ENCODE measurements at regions not wholly inside any gene's neighbourhood (a gene's known extent, or its start where the extent isn't known, plus 50 kb on each side); places are given as distances from the start of the nearest gene placed in this dataset.

- no peaks in the 10 kb centered on the region for H3K27me3 ChIP-seq (ENCODE audit: insufficient read depth, low read length)
- no peak for TF ChIP-seq CTCF (IDR thresholded peaks at IDR 0.05; ENCODE audit: extremely low read depth, low read depth, low read length)
- no peaks in the 10 kb centered on the region for H4K20me1 ChIP-seq (ENCODE audit: insufficient read depth, low read length)
- H3K79me2 ChIP-seq (ENCODE audit: insufficient read depth, low read length): no peaks in the 10 kb centered on the region
- no peak overlapping the region for H3K27ac ChIP-seq (ENCODE audit: low read depth, low read length)
- no peaks in the 10 kb centered on the region for H3K9me3 ChIP-seq (ENCODE audit: low read depth, low read length)
- DNase-seq (ENCODE audit: insufficient read length, low spot score, missing footprints): no peak
- H2AFZ ChIP-seq (ENCODE audit: low read length): no peak overlapping the region
- no peaks in the 10 kb centered on the region for H3K36me3 ChIP-seq (ENCODE audit: insufficient read depth, low read length)
- H3K4me3 ChIP-seq (ENCODE audit: insufficient read depth, low read length): no peak overlapping the region
- no peak overlapping the region for H3K4me2 ChIP-seq (ENCODE audit: insufficient read depth, low read length)
- no peaks in the 10 kb centered on the region for H3K4me1 ChIP-seq (ENCODE audit: insufficient read depth, low read length)
These were observed 134.6 kb downstream of the FAM204A start for GRCh38 chr10:118207470-118208007.

DNA sequence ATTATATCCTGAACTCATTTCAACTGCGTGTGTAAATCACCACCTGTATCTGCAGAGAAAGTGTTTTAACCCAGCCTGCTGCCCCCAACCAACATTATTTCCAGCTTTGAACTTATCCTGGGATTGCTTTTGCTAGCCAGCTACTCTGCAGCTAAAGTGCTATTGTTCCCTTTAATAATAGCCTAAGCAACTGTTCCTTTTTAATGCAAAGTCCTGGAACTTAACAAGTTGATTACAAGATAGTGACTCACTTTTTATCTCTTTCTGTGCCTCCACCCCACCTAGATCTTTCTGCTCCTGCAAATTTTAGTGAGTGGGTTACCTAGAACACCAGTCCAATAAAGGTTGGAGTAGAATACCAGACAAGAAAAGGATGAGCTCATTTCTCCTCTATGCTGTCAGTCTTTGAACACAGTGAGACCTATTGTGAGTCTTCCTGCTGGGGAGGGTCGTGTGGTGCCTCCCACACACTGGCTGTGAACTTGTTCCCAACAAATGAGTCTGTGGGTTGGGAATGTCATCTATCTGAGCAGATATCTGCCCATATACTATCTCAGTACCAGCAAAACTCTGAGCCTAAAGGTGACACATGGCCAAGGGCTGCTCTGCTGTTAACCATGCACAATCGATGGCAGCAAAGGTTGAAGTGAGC lies 137.7 kb downstream of the FAM204A start:
- DNase-seq (ENCODE audit: insufficient read length, low spot score, missing footprints): no peak
- no peak overlapping the region for H3K4me2 ChIP-seq (ENCODE audit: insufficient read depth, low read length)
- no peaks in the 10 kb centered on the region for H3K4me1 ChIP-seq (ENCODE audit: insufficient read depth, low read length)
- H4K20me1 ChIP-seq (ENCODE audit: insufficient read depth, low read length): no peaks in the 10 kb centered on the region
- H2AFZ ChIP-seq (ENCODE audit: low read length): no peak overlapping the region
- no peaks in the 10 kb centered on the region for H3K36me3 ChIP-seq (ENCODE audit: insufficient read depth, low read length)
- no peak overlapping the region for H3K27ac ChIP-seq (ENCODE audit: low read depth, low read length)
- H3K4me3 ChIP-seq (ENCODE audit: insufficient read depth, low read length): no peak overlapping the region
- H3K9me3 ChIP-seq (ENCODE audit: low read depth, low read length): no peaks in the 10 kb centered on the region
- no peaks in the 10 kb centered on the region for H3K27me3 ChIP-seq (ENCODE audit: insufficient read depth, low read length)
- H3K79me2 ChIP-seq (ENCODE audit: insufficient read depth, low read length): no peaks in the 10 kb centered on the region
- TF ChIP-seq CTCF (IDR thresholded peaks at IDR 0.05; ENCODE audit: extremely low read depth, low read depth, low read length): no peak

DNA sequence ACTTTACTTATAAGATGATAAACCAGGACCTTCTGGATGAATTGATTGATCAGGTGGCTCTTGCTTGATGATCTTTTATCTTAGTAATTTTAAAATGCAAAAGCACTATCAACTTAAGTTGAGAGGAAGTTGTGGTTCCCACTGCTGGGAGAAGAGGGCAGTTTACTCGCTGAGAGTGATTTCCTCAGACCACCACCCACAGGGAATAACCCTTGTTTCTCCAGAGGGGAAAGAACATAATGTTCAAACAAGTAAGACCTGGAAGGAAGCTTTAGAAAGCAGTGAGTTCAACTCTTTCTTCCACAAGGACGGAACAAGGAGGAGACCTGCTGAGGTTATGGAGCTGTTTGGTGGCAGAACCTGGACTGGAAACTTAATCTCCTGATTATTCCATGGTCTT lies 138.7 kb downstream of the FAM204A start:
- H3K4me2 ChIP-seq (ENCODE audit: insufficient read depth, low read length): no peak overlapping the region
- TF ChIP-seq CTCF (IDR thresholded peaks at IDR 0.05; ENCODE audit: extremely low read depth, low read depth, low read length): no peak
- no peak overlapping the region for H3K4me3 ChIP-seq (ENCODE audit: insufficient read depth, low read length)
- no peaks in the 10 kb centered on the region for H3K79me2 ChIP-seq (ENCODE audit: insufficient read depth, low read length)
- H3K27me3 ChIP-seq (ENCODE audit: insufficient read depth, low read length): no peaks in the 10 kb centered on the region
- H3K9me3 ChIP-seq (ENCODE audit: low read depth, low read length): no peaks in the 10 kb centered on the region
- no peak for DNase-seq (ENCODE audit: insufficient read length, low spot score, missing footprints)
- H3K36me3 ChIP-seq (ENCODE audit: insufficient read depth, low read length): no peaks in the 10 kb centered on the region
- no peak overlapping the region for H2AFZ ChIP-seq (ENCODE audit: low read length)
- H3K4me1 ChIP-seq (ENCODE audit: insufficient read depth, low read length): no peaks in the 10 kb centered on the region
- H3K27ac ChIP-seq (ENCODE audit: low read depth, low read length): no peak overlapping the region
- no peaks in the 10 kb centered on the region for H4K20me1 ChIP-seq (ENCODE audit: insufficient read depth, low read length)

GRCh38 chr10:118195729-118196128 lies 146.4 kb downstream of the FAM204A start:
- no peak for TF ChIP-seq CTCF (IDR thresholded peaks at IDR 0.05; ENCODE audit: extremely low read depth, low read depth, low read length)
- DNase-seq (ENCODE audit: insufficient read length, low spot score, missing footprints): no peak
- no peaks in the 10 kb centered on the region for H3K36me3 ChIP-seq (ENCODE audit: insufficient read depth, low read length)
- H3K4me1 ChIP-seq (ENCODE audit: insufficient read depth, low read length): no peaks in the 10 kb centered on the region
- no peaks in the 10 kb centered on the region for H4K20me1 ChIP-seq (ENCODE audit: insufficient read depth, low read length)
- no peaks in the 10 kb centered on the region for H3K27me3 ChIP-seq (ENCODE audit: insufficient read depth, low read length)
- no peak overlapping the region for H3K4me2 ChIP-seq (ENCODE audit: insufficient read depth, low read length)
- H3K27ac ChIP-seq (ENCODE audit: low read depth, low read length): no peak overlapping the region
- no peak overlapping the region for H3K4me3 ChIP-seq (ENCODE audit: insufficient read depth, low read length)
- no peaks in the 10 kb centered on the region for H3K9me3 ChIP-seq (ENCODE audit: low read depth, low read length)
- no peaks in the 10 kb centered on the region for H3K79me2 ChIP-seq (ENCODE audit: insufficient read depth, low read length)
- H2AFZ ChIP-seq (ENCODE audit: low read length): no peak overlapping the region

Data from osteoblast (primary cell).